Occipital lobe (tissue), 1 donor: ENCODE measurements at regions not wholly inside any gene's neighbourhood (a gene's known extent, or its start where the extent isn't known, plus 50 kb on each side); places are given as distances from the start of the nearest gene placed in this dataset.
"Not testable (repeated sequence)": the region's sequence is repeated elsewhere in the genome, so short reads cannot be mapped to it uniquely, and the experiment has no call there.

ENCODE experiments used
- DNase-seq: peaks from one replicate; lab custom pipeline; 2025; lab: John Stamatoyannopoulos, UW

- no peak for DNase-seq
Measured at GRCh38 chr2:128645631-128646030, 327.0 kb upstream of the HS6ST1 start.

GRCh38 chr2:128646091-128646490, 327.4 kb upstream of the HS6ST1 start:
- DNase-seq, result no peak

GRCh38 chr2:128646691-128647090, 328.0 kb upstream of the HS6ST1 start:
- no peak for DNase-seq

- no peak for DNase-seq
Measured at GRCh38 chr2:128651000-128651399, 332.3 kb upstream of the HS6ST1 start.

- DNase-seq, result no peak
Measured at GRCh38 chr2:128654408-128654807, 335.7 kb upstream of the HS6ST1 start.

- DNase-seq, result no peak
Measured at GRCh38 chr2:128660836-128661235, 342.2 kb upstream of the HS6ST1 start.

GRCh38 chr2:128661311-128661710, 342.6 kb upstream of the HS6ST1 start:
- DNase-seq, result no peak

- DNase-seq, result no peak
Measured at GRCh38 chr2:128662051-128662471, 343.4 kb upstream of the HS6ST1 start.

- no peak for DNase-seq
Measured at GRCh38 chr2:128663371-128664050, 344.8 kb upstream of the HS6ST1 start.

GRCh38 chr2:128664499-128664971, 345.9 kb upstream of the HS6ST1 start:
- DNase-seq, result no peak

- DNase-seq, result no peak
Measured at GRCh38 chr2:128665113-128665512, 346.4 kb upstream of the HS6ST1 start.

- no peak for DNase-seq
Measured at GRCh38 chr2:128666596-128666995, 347.9 kb upstream of the HS6ST1 start.

- no peak for DNase-seq
Measured at GRCh38 chr2:128667391-128667790, 348.7 kb upstream of the HS6ST1 start.

GRCh38 chr2:128668946-128669345, 350.3 kb upstream of the HS6ST1 start:
- no peak for DNase-seq

GRCh38 chr2:128670066-128670465, 351.4 kb upstream of the HS6ST1 start:
- DNase-seq, result no peak

GRCh38 chr2:128671981-128672757, 353.5 kb upstream of the HS6ST1 start:
- not testable (repeated sequence) for DNase-seq

- DNase-seq, result not testable (repeated sequence)
Measured at GRCh38 chr2:128679680-128680079, 361.0 kb upstream of the HS6ST1 start.

- DNase-seq, result no peak
Measured at GRCh38 chr2:128681507-128681906, 362.8 kb upstream of the HS6ST1 start.

- DNase-seq, result no peak
Measured at GRCh38 chr2:128682266-128682665, 363.6 kb upstream of the HS6ST1 start.

GRCh38 chr2:128682729-128683284, 364.1 kb upstream of the HS6ST1 start:
- no peak for DNase-seq

- DNase-seq, result no peak
Measured at GRCh38 chr2:128684523-128684922, 365.9 kb upstream of the HS6ST1 start.

- no peak for DNase-seq
Measured at GRCh38 chr2:128685841-128686496, 367.3 kb upstream of the HS6ST1 start.
